Panc1 (cell line): ENCODE measurements at regions not wholly inside any gene's neighbourhood (a gene's known extent, or its start where the extent isn't known, plus 50 kb on each side); places are given as distances from the start of the nearest gene placed in this dataset.
"Not testable (repeated sequence)": the region's sequence is repeated elsewhere in the genome, so short reads cannot be mapped to it uniquely, and the experiment has no call there.

Experiments used
- ATAC-seq: fragments of 200-7000 bp; cut with Tn5 transposase; 2 replicates; pipeline ENCODE4 v1.9.1; 2020; ENCODE audit warnings: mild to moderate bottlenecking, moderate library complexity
- BruUV-seq: library from RNA; stranded (reverse); fragments of 400-500 nt; replicated peaks from 2 replicates; lab custom pipeline; 2021; lab: Mats Ljungman, UMichigan
- CTCF ChIA-PET: fragments of 300-600 bp; sonication (Branson Sonifier 250); formaldehyde crosslinking; loops from one replicate; lab custom pipeline; 2022; ENCODE audit warnings: antibody characterized with exemption; lab: Charles Lee
- POLR2A ChIA-PET: fragments of 300-600 bp; sonication (Branson Sonifier 250); formaldehyde crosslinking; loops from one replicate; lab custom pipeline; 2022; ENCODE audit warnings: antibody characterized with exemption; lab: Charles Lee
- DNase-seq: peaks from one replicate; pipeline ENCODE4 v3.0.0-alpha.2; 2010; ENCODE audit warnings: low read depth, low spot score
- H3K27ac ChIP-seq: 2 replicates; pipeline ENCODE4 v1.5.1; 2011; ENCODE audit warnings: mild to moderate bottlenecking, low read length, inconsistent platforms
- H3K27me3 ChIP-seq: fragments of 200-500 bp; sonication (Bioruptor generic); 2 replicates; pipeline ENCODE4 v1.6.0; 2014; ENCODE audit warnings: low read length, inconsistent platforms; ENCODE audit not compliant: control insufficient read depth, insufficient read depth
- H3K36me3 ChIP-seq: fragments of 200-500 bp; sonication (Bioruptor generic); 2 replicates; pipeline ENCODE4 v1.5.1; 2014; ENCODE audit warnings: inconsistent platforms, mild to moderate bottlenecking, low read length, moderate library complexity; ENCODE audit not compliant: control insufficient read depth, insufficient read depth
- H3K4me1 ChIP-seq: 2 replicates; pipeline ENCODE4 v1.5.1; 2011; ENCODE audit warnings: inconsistent platforms, mild to moderate bottlenecking, low read length, moderate library complexity; ENCODE audit not compliant: control insufficient read depth, insufficient read depth
- H3K4me3 ChIP-seq, 2 experiments: 2 replicates each; pipeline ENCODE4 v1.5.1; 2011 to 2012; ENCODE audit warnings: low read depth in 2 of 2, low read length in 2 of 2, mild to moderate bottlenecking in 2 of 2, inconsistent platforms in 1 of 2, moderate library complexity in 1 of 2
- H3K9me3 ChIP-seq: fragments of 200-500 bp; sonication (Bioruptor generic); 2 replicates; pipeline ENCODE4 v1.5.1; 2014; ENCODE audit warnings: low read depth, mild to moderate bottlenecking, inconsistent platforms, low read length, moderate library complexity; ENCODE audit not compliant: control insufficient read depth, insufficient read depth
- POLR2AphosphoS5 ChIP-seq: IDR thresholded peaks from 2 replicates; pipeline ENCODE4 v1.6.1; 2012; ENCODE audit warnings: mild to moderate bottlenecking, low read depth, low read length, moderate library complexity
- SIN3A ChIP-seq: IDR thresholded peaks from 2 replicates; pipeline ENCODE4 v1.6.1; 2012; ENCODE audit warnings: low read depth, mild to moderate bottlenecking, low read length, moderate library complexity, borderline replicate concordance; ENCODE audit not compliant: insufficient read depth
- TCF7L2 ChIP-seq: IDR thresholded peaks from 2 replicates; pipeline ENCODE4 v1.6.1; 2011; ENCODE audit warnings: mild to moderate bottlenecking, low read depth, low read length, inconsistent platforms
- in situ Hi-C: cut with HindIII; loops from 2 replicates; pipeline ENCODE4 v1.10.0; 2016; ENCODE audit warnings: low sequenced_read_pairs, low pct_unique_long_range_greater_than_20kb
- intact Hi-C: fragments of 100-400 bp; cut with micrococcal nuclease; formaldehyde crosslinking; loops from one replicate; pipeline ENCODE4 v1.10.0; 2022; ENCODE audit not compliant: unreplicated experiment
- TF ChIP-seq, protein P1 (sequence below): fragments of 450-650 bp; IDR thresholded peaks from 2 replicates; pipeline ENCODE4 v1.5.1; 2017; ENCODE audit warnings: mild to moderate bottlenecking
- TF ChIP-seq, protein P2 (sequence below), 2 experiments: IDR thresholded peaks; 2 replicates each; pipeline ENCODE4 v1.6.1; 2011 to 2012; ENCODE audit warnings: low read depth in 2 of 2, control low read depth in 1 of 2, low read length in 1 of 2, mild to moderate bottlenecking in 1 of 2, moderate library complexity in 1 of 2; ENCODE audit not compliant: insufficient read depth in 1 of 2

DNA sequence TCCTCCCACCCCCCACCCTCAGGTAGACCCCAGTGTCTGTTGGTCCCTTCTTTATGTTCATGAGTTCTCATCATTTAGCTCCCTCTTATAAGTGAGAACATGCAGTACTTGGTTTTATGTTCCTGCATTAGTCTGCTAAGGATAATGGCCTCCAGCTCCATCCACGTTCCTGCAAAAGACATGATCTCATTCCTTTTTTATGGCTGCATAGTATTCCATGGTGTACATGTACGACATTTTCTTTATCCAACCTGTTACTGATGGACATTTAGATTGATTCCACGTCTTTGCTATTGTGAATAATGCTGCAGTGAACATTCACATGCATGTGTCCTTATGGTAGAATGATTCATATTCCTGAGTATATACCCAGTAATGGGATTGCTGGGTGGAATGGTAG is 87.6 kb upstream of the TBL1X start:
- H3K9me3 ChIP-seq, H3K27me3 ChIP-seq, H3K4me3 ChIP-seq, in situ Hi-C loops, DNase-seq, CTCF ChIA-PET, POLR2A ChIA-PET, H3K4me1 ChIP-seq, H3K27ac ChIP-seq, ATAC-seq, H3K36me3 ChIP-seq, BruUV-seq, intact Hi-C loops: not testable (repeated sequence)

DNA sequence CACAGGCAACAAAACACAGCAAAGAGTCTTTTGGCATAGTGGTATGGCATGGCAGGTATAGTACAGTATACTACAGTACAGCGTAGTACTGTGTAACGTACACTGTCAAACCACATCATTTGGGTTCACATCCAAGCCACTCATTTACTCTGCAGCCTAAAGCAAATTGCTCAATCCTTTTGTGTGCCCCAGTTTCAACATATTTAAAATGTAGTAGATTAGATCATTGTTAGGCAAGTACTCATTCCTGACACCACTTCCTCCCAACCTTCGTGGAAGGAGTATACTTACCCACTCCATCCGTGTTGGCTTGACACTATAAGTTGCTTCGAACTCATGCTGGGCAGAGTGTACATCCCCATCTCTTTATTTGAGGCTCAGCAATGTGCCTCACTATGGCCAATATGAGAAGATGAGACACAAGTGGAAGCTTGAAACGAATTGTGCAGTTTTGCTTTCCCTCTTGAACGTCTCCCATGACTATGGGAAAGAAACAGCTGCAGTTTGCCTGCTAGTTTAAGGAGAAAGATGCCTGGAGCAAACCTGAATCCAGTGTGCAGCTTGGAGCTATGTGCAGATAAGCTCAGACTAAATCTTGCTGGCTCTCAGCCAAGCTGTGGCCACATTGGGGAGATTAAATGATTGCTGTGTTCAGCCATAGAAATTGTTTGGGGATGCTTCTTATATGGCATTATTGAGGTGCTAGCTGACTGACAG is 85.7 kb upstream of the TBL1X start:
- no peak for TF ChIP-seq SIN3A
- TF ChIP-seq POLR2AphosphoS5: no peak
- TF ChIP-seq, protein P1, sequence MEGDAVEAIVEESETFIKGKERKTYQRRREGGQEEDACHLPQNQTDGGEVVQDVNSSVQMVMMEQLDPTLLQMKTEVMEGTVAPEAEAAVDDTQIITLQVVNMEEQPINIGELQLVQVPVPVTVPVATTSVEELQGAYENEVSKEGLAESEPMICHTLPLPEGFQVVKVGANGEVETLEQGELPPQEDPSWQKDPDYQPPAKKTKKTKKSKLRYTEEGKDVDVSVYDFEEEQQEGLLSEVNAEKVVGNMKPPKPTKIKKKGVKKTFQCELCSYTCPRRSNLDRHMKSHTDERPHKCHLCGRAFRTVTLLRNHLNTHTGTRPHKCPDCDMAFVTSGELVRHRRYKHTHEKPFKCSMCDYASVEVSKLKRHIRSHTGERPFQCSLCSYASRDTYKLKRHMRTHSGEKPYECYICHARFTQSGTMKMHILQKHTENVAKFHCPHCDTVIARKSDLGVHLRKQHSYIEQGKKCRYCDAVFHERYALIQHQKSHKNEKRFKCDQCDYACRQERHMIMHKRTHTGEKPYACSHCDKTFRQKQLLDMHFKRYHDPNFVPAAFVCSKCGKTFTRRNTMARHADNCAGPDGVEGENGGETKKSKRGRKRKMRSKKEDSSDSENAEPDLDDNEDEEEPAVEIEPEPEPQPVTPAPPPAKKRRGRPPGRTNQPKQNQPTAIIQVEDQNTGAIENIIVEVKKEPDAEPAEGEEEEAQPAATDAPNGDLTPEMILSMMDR: no peak
- TF ChIP-seq, protein P2, sequence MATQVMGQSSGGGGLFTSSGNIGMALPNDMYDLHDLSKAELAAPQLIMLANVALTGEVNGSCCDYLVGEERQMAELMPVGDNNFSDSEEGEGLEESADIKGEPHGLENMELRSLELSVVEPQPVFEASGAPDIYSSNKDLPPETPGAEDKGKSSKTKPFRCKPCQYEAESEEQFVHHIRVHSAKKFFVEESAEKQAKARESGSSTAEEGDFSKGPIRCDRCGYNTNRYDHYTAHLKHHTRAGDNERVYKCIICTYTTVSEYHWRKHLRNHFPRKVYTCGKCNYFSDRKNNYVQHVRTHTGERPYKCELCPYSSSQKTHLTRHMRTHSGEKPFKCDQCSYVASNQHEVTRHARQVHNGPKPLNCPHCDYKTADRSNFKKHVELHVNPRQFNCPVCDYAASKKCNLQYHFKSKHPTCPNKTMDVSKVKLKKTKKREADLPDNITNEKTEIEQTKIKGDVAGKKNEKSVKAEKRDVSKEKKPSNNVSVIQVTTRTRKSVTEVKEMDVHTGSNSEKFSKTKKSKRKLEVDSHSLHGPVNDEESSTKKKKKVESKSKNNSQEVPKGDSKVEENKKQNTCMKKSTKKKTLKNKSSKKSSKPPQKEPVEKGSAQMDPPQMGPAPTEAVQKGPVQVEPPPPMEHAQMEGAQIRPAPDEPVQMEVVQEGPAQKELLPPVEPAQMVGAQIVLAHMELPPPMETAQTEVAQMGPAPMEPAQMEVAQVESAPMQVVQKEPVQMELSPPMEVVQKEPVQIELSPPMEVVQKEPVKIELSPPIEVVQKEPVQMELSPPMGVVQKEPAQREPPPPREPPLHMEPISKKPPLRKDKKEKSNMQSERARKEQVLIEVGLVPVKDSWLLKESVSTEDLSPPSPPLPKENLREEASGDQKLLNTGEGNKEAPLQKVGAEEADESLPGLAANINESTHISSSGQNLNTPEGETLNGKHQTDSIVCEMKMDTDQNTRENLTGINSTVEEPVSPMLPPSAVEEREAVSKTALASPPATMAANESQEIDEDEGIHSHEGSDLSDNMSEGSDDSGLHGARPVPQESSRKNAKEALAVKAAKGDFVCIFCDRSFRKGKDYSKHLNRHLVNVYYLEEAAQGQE (IDR thresholded peaks at IDR 0.05; ENCODE audit: insufficient read depth in 1 of 2, low read depth in 2 of 2, low read length in 1 of 2): no peak
- no peak for TF ChIP-seq TCF7L2
- ATAC-seq (no peak), DNase-seq (no peak)
- no peaks in the 10 kb centered on the region for H3K9me3 ChIP-seq
- H3K27me3 ChIP-seq: no peaks in the 10 kb centered on the region
- POLR2A ChIA-PET: no interaction called here
- no peaks in the 10 kb centered on the region for H3K36me3 ChIP-seq
- in situ Hi-C loops: no loop called here
- H3K4me1 ChIP-seq: no peaks in the 10 kb centered on the region
- BruUV-seq: no TSS peak
- CTCF ChIA-PET: no interaction called here
- no peak overlapping the region for H3K27ac ChIP-seq
- no peak overlapping the region for H3K4me3 ChIP-seq
- intact Hi-C loops: no loop called here

DNA sequence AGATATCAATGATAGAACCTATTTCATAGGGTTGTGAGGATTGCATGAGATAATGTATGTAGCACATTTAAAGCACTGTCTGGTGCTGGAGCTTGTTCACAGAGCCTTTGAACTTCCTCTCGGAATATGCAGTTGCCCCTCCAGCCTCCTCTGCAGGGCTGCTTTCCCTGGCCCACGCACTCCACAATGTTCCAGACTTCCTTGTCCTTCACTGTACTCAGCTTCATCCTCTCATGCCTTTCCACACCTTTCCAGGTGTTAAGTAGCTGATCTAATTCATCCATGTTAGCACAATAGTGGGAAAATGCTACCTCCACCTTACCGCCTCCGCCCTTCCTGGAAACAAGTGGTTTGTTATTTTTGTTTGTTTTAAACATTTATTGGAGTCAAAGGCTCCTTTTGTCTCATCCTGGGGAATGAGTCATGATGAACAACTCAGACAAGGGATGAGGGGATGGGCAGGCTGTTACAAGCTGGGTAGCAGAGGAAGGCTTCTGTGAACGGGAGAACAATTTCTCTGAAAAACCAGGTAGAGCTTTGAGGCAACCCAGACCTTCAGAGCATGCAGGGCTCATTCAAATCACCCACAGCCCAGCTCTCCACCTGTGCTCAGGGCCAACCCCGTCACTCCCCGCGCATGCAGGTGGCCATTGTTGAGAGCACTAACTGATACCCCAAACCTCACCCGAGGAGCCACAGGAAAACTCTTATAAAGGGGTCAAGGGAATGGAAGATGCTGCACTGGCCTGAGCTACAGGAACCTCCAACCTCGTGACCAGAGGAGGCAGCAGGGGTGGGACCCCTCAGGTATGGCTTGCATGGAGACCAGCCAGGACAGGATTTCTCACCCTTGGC is 84.9 kb upstream of the TBL1X start:
- H3K27ac ChIP-seq: no peak overlapping the region
- BruUV-seq: no TSS peak
- no peaks in the 10 kb centered on the region for H3K36me3 ChIP-seq
- intact Hi-C loops: no loop called here
- no peak for DNase-seq
- no peaks in the 10 kb centered on the region for H3K27me3 ChIP-seq
- TF ChIP-seq, protein P1: no peak
- TF ChIP-seq TCF7L2 (no peak), SIN3A (no peak), POLR2AphosphoS5 (no peak)
- TF ChIP-seq, protein P2 (IDR thresholded peaks at IDR 0.05; ENCODE audit: insufficient read depth in 1 of 2, low read depth in 2 of 2, low read length in 1 of 2): no peak
- no peaks in the 10 kb centered on the region for H3K9me3 ChIP-seq
- H3K4me3 ChIP-seq: no peak overlapping the region
- ChIA-PET CTCF (no interaction called here), POLR2A (no interaction called here)
- no peaks in the 10 kb centered on the region for H3K4me1 ChIP-seq
- peak; percentile 69 for ATAC-seq
- in situ Hi-C loops: no loop called here
